Caco-2 (cell line): ENCODE measurements at regions not wholly inside any gene's neighbourhood (a gene's known extent, or its start where the extent isn't known, plus 50 kb on each side); places are given as distances from the start of the nearest gene placed in this dataset.

Experiments used
- BruUV-seq: library from RNA; stranded (reverse); fragments of 400-500 nt; replicated peaks from 2 replicates; lab custom pipeline; 2021; lab: Mats Ljungman, UMichigan
- CTCF ChIA-PET: fragments of 300-600 bp; sonication (Branson Sonifier 250); formaldehyde crosslinking; loops from one replicate; lab custom pipeline; 2022; ENCODE audit warnings: antibody characterized with exemption; lab: Charles Lee
- POLR2A ChIA-PET: fragments of 300-600 bp; sonication (Branson Sonifier 250); formaldehyde crosslinking; loops from one replicate; lab custom pipeline; 2022; ENCODE audit warnings: antibody characterized with exemption; lab: Charles Lee
- DNase-seq, 2 experiments: peaks; one replicate each; pipeline versions ENCODE4 v3.0.0 to v3.0.0-alpha.2; 2020 to 2022
- H3K27me3 ChIP-seq: replicated peaks from 2 replicates; pipeline ENCODE4 v1.6.0; 2011; ENCODE audit warnings: low read length; ENCODE audit not compliant: control insufficient read depth, insufficient read depth
- H3K36me3 ChIP-seq: 2 replicates; pipeline ENCODE4 v1.5.1; 2011; ENCODE audit warnings: low read length; ENCODE audit not compliant: control insufficient read depth, insufficient read depth
- H3K4me1 ChIP-seq: fragments of 250-450 bp; sonication (Bioruptor Pico); 2 replicates; pipeline ENCODE4 v1.5.1; 2020; ENCODE audit warnings: mild to moderate bottlenecking
- H3K4me3 ChIP-seq: 2 replicates; pipeline ENCODE4 v1.5.1; 2011; ENCODE audit warnings: low read depth, mild to moderate bottlenecking, control low read depth, low read length
- H3K9me3 ChIP-seq: fragments of 250-450 bp; sonication (Bioruptor Pico); 2 replicates; pipeline ENCODE4 v1.5.1; 2020; ENCODE audit warnings: mild to moderate bottlenecking, moderate library complexity
- H3K27ac Mint-ChIP-seq: one replicate; pipeline ENCODE4 v1.8.0; 2022; ENCODE audit warnings: mixed read lengths; ENCODE audit not compliant: unreplicated experiment
- H3K27me3 Mint-ChIP-seq: one replicate; pipeline ENCODE4 v1.8.0; 2022; ENCODE audit warnings: mixed read lengths; ENCODE audit not compliant: insufficient read depth, unreplicated experiment
- H3K36me3 Mint-ChIP-seq: one replicate; pipeline ENCODE4 v1.8.0; 2022; ENCODE audit warnings: mild to moderate bottlenecking, mixed read lengths; ENCODE audit not compliant: insufficient read depth, unreplicated experiment
- H3K4me1 Mint-ChIP-seq: one replicate; pipeline ENCODE4 v1.8.0; 2022; ENCODE audit warnings: low read depth, mixed read lengths; ENCODE audit not compliant: unreplicated experiment
- H3K4me3 Mint-ChIP-seq: one replicate; pipeline ENCODE4 v1.8.0; 2022; ENCODE audit warnings: mild to moderate bottlenecking, moderate library complexity, mixed read lengths; ENCODE audit not compliant: unreplicated experiment
- H3K9me3 Mint-ChIP-seq: one replicate; pipeline ENCODE4 v1.8.0; 2022; ENCODE audit warnings: mixed read lengths; ENCODE audit not compliant: unreplicated experiment
- intact Hi-C: fragments of 100-400 bp; cut with micrococcal nuclease; formaldehyde crosslinking; loops from one replicate; pipeline ENCODE4 v1.10.0; 2022; ENCODE audit not compliant: unreplicated experiment
- TF ChIP-seq, protein P1 (sequence below), 2 experiments: fragments of 200-600 bp in 1 of 2; IDR thresholded peaks; 1 replicate in 1 of 2; 2 replicates in 1 of 2; pipeline versions ENCODE4 v1.5.1 to v1.8.0; 2011 to 2022; ENCODE audit warnings: antibody characterized with exemption in 1 of 2, control low read depth in 1 of 2, inconsistent platforms in 1 of 2, low read depth in 1 of 2, low read length in 1 of 2, mild to moderate bottlenecking in 1 of 2, moderate library complexity in 1 of 2; ENCODE audit not compliant: insufficient read depth in 1 of 2, severe bottlenecking in 1 of 2, unreplicated experiment in 1 of 2

GRCh38 chr5:159697530-159697929 lies 218.8 kb upstream of the ADRA1B start:
- H3K27me3 ChIP-seq, result no peaks in the 10 kb centered on the region
- H3K4me1 ChIP-seq, result no peaks in the 10 kb centered on the region
- H3K4me3 ChIP-seq, result no peak overlapping the region
- intact Hi-C loops, result no loop called here
- no peak for DNase-seq
- Mint-ChIP-seq H3K36me3 (no peaks in the 10 kb centered on the region), H3K27ac (no peak overlapping the region), H3K4me1 (no peaks in the 10 kb centered on the region), H3K27me3 (peaks cover 12% of the 10 kb centered on the region), H3K4me3 (no peak overlapping the region), H3K9me3 (peaks cover 14% of the 10 kb centered on the region)
- no TSS peak for BruUV-seq
- no peaks in the 10 kb centered on the region for H3K36me3 ChIP-seq
- TF ChIP-seq, protein P1, sequence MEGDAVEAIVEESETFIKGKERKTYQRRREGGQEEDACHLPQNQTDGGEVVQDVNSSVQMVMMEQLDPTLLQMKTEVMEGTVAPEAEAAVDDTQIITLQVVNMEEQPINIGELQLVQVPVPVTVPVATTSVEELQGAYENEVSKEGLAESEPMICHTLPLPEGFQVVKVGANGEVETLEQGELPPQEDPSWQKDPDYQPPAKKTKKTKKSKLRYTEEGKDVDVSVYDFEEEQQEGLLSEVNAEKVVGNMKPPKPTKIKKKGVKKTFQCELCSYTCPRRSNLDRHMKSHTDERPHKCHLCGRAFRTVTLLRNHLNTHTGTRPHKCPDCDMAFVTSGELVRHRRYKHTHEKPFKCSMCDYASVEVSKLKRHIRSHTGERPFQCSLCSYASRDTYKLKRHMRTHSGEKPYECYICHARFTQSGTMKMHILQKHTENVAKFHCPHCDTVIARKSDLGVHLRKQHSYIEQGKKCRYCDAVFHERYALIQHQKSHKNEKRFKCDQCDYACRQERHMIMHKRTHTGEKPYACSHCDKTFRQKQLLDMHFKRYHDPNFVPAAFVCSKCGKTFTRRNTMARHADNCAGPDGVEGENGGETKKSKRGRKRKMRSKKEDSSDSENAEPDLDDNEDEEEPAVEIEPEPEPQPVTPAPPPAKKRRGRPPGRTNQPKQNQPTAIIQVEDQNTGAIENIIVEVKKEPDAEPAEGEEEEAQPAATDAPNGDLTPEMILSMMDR (IDR thresholded peaks at IDR 0.05; ENCODE audit: insufficient read depth in 1 of 2, low read depth in 1 of 2, low read length in 1 of 2, severe bottlenecking in 1 of 2, unreplicated experiment in 1 of 2), result no peak
- POLR2A ChIA-PET, result no interaction called here
- 0 out of 2 replicates have a peak, but pooled peaks cover 5% of the 10 kb centered on the region for H3K9me3 ChIP-seq
- CTCF ChIA-PET, result no interaction called here

DNA sequence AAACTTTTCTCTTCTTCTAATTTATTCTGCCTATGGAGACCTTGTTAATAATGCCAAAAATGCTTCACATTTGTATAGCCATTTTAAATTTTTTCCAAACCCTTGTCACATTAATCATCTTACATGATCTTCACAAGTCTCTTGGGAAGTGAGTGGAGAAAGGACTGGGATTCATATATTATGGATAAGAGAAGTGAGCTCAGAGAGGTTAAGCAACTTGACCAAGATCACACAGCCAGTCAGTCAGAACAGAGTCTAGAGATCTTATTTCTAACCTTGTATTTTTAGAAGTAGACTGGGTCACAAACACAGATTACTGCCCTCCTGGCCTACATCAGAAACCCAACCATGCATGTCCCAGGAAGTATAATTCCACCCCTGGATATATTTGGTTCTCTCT lies 218.0 kb upstream of the ADRA1B start:
- no TSS peak for BruUV-seq
- DNase-seq, result no peak
- H3K27me3 ChIP-seq, result no peaks in the 10 kb centered on the region
- H3K4me3 ChIP-seq, result no peak overlapping the region
- intact Hi-C loops, result no loop called here
- H3K36me3 Mint-ChIP-seq, result no peaks in the 10 kb centered on the region
- TF ChIP-seq, protein P1 (IDR thresholded peaks at IDR 0.05; ENCODE audit: insufficient read depth in 1 of 2, low read depth in 1 of 2, low read length in 1 of 2, severe bottlenecking in 1 of 2, unreplicated experiment in 1 of 2), result no peak
- peaks cover 6% of the 10 kb centered on the region for H3K9me3 Mint-ChIP-seq
- no peaks in the 10 kb centered on the region for H3K4me1 ChIP-seq
- H3K27me3 Mint-ChIP-seq, result peaks cover 9% of the 10 kb centered on the region
- H3K4me3 Mint-ChIP-seq, result no peak overlapping the region
- 0 out of 2 replicates have a peak, but pooled peaks cover 5% of the 10 kb centered on the region for H3K9me3 ChIP-seq
- H3K4me1 Mint-ChIP-seq, result no peaks in the 10 kb centered on the region
- ChIA-PET POLR2A (no interaction called here), CTCF (no interaction called here)
- H3K27ac Mint-ChIP-seq, result no peak overlapping the region
- no peaks in the 10 kb centered on the region for H3K36me3 ChIP-seq

DNA sequence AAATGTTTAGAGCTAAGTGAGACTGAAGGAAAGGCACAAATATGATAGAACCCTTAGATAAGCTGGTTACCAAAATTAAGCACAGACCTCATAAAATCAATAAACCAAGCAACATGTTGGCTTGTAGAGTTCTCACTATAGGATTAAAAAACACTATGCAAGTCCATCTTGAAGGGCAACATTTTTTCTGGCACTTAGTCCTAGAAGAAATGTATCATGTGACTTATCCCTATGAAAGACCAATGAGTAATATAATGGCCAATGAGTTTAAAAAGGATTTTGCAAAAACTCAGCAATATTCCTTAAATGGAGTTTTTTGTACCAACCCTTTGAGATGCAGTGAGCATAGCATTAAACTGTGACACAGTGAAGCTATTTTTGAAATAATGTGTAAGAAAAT lies 216.3 kb upstream of the ADRA1B start:
- H3K9me3 ChIP-seq, result no peaks in the 10 kb centered on the region
- no peaks in the 10 kb centered on the region for H3K36me3 Mint-ChIP-seq
- no peak overlapping the region for H3K4me3 Mint-ChIP-seq
- H3K27me3 ChIP-seq, result no peaks in the 10 kb centered on the region
- DNase-seq, result no peak
- intact Hi-C loops, result no loop called here
- peaks cover 9% of the 10 kb centered on the region for H3K27me3 Mint-ChIP-seq
- H3K4me1 ChIP-seq, result no peaks in the 10 kb centered on the region
- TF ChIP-seq, protein P1 (IDR thresholded peaks at IDR 0.05; ENCODE audit: insufficient read depth in 1 of 2, low read depth in 1 of 2, low read length in 1 of 2, severe bottlenecking in 1 of 2, unreplicated experiment in 1 of 2), result no peak
- H3K27ac Mint-ChIP-seq, result no peak overlapping the region
- H3K4me1 Mint-ChIP-seq, result no peaks in the 10 kb centered on the region
- no peaks in the 10 kb centered on the region for H3K9me3 Mint-ChIP-seq
- CTCF ChIA-PET, result no interaction called here
- BruUV-seq, result no TSS peak
- H3K36me3 ChIP-seq, result no peaks in the 10 kb centered on the region
- H3K4me3 ChIP-seq, result no peak overlapping the region
- POLR2A ChIA-PET, result no interaction called here
